ENCODE measurements at regions not wholly inside any gene's neighbourhood (a gene's known extent, or its start where the extent isn't known, plus 50 kb on each side); places are given as distances from the start of the nearest gene placed in this dataset.

DNA sequence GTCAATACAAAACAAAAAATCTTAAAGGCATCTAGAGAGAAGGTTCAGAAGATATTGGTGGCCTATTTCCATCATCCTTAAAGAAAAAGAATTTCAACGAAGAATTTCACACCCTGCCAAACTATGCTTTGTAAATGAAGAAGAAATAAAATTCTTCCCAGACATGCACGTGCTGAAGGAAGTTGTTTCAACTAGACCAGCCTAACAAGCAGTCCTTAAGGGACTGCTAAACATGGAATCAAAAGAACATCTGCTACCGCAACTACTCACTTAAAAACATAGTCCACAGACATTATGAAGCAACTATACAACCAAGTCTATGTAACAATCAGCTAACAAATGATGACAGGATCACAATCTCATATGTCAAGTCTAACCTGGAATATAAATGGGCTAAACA, 584.9 kb upstream of the PTCHD4 start:
- no peak for TF ChIP-seq GLI4 (CRISPR knock-in tag; IDR thresholded peaks at IDR 0.05; ENCODE audit: borderline replicate concordance)
- TF ChIP-seq RAD51 (IDR thresholded peaks at IDR 0.05; ENCODE audit: borderline replicate concordance), result no peak
- TF ChIP-seq ZNF3 (CRISPR knock-in tag; IDR thresholded peaks at IDR 0.05), result no peak
- no peak for TF ChIP-seq POLR2A (IDR thresholded peaks at IDR 0.05; ENCODE audit: insufficient read depth in 1 of 2, low read depth in 2 of 2, low read length in 2 of 2)
- no peak for TF ChIP-seq FOXA3 (CRISPR knock-in tag; IDR thresholded peaks at IDR 0.05)
- TF ChIP-seq FOXJ3 (CRISPR knock-in tag; IDR thresholded peaks at IDR 0.05; ENCODE audit: borderline replicate concordance), result no peak
- no peak for TF ChIP-seq PHF20 (CRISPR knock-in tag; IDR thresholded peaks at IDR 0.05)
- TF ChIP-seq, protein P1, sequence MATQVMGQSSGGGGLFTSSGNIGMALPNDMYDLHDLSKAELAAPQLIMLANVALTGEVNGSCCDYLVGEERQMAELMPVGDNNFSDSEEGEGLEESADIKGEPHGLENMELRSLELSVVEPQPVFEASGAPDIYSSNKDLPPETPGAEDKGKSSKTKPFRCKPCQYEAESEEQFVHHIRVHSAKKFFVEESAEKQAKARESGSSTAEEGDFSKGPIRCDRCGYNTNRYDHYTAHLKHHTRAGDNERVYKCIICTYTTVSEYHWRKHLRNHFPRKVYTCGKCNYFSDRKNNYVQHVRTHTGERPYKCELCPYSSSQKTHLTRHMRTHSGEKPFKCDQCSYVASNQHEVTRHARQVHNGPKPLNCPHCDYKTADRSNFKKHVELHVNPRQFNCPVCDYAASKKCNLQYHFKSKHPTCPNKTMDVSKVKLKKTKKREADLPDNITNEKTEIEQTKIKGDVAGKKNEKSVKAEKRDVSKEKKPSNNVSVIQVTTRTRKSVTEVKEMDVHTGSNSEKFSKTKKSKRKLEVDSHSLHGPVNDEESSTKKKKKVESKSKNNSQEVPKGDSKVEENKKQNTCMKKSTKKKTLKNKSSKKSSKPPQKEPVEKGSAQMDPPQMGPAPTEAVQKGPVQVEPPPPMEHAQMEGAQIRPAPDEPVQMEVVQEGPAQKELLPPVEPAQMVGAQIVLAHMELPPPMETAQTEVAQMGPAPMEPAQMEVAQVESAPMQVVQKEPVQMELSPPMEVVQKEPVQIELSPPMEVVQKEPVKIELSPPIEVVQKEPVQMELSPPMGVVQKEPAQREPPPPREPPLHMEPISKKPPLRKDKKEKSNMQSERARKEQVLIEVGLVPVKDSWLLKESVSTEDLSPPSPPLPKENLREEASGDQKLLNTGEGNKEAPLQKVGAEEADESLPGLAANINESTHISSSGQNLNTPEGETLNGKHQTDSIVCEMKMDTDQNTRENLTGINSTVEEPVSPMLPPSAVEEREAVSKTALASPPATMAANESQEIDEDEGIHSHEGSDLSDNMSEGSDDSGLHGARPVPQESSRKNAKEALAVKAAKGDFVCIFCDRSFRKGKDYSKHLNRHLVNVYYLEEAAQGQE (IDR thresholded peaks at IDR 0.05; ENCODE audit: borderline replicate concordance in 1 of 2, low read depth in 1 of 2, low read length in 2 of 2), result no peak
- TF ChIP-seq, protein P2, sequence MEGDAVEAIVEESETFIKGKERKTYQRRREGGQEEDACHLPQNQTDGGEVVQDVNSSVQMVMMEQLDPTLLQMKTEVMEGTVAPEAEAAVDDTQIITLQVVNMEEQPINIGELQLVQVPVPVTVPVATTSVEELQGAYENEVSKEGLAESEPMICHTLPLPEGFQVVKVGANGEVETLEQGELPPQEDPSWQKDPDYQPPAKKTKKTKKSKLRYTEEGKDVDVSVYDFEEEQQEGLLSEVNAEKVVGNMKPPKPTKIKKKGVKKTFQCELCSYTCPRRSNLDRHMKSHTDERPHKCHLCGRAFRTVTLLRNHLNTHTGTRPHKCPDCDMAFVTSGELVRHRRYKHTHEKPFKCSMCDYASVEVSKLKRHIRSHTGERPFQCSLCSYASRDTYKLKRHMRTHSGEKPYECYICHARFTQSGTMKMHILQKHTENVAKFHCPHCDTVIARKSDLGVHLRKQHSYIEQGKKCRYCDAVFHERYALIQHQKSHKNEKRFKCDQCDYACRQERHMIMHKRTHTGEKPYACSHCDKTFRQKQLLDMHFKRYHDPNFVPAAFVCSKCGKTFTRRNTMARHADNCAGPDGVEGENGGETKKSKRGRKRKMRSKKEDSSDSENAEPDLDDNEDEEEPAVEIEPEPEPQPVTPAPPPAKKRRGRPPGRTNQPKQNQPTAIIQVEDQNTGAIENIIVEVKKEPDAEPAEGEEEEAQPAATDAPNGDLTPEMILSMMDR (CRISPR knock-in tag; IDR thresholded peaks at IDR 0.05), result no peak
- no peak for TF ChIP-seq ZNF605 (CRISPR knock-in tag; IDR thresholded peaks at IDR 0.05)
- TF ChIP-seq CREB1 (IDR thresholded peaks at IDR 0.05), result no peak
- no peak for TF ChIP-seq CREB1 (CRISPR knock-in tag; IDR thresholded peaks at IDR 0.05)
- no peak for TF ChIP-seq ZNF780A (CRISPR knock-in tag; IDR thresholded peaks at IDR 0.05)
- TF ChIP-seq ZNF782 (CRISPR knock-in tag; IDR thresholded peaks at IDR 0.05; ENCODE audit: borderline replicate concordance), result no peak
